CD8-positive, alpha-beta memory T cell (primary cell): ENCODE measurements at regions not wholly inside any gene's neighbourhood (a gene's known extent, or its start where the extent isn't known, plus 50 kb on each side); places are given as distances from the start of the nearest gene placed in this dataset.

ENCODE experiments used
- CTCF ChIA-PET: fragments of 350-600 bp; sonication (Branson Sonifier 250); formaldehyde crosslinking; loops from one replicate; lab custom pipeline; 2021; ENCODE audit warnings: antibody characterized with exemption; lab: Charles Lee
- POLR2A ChIA-PET: fragments of 350-600 bp; sonication (Branson Sonifier 250); formaldehyde crosslinking; loops from one replicate; lab custom pipeline; 2021; ENCODE audit warnings: antibody characterized with exemption; lab: Charles Lee
- DNase-seq, 5 donors: peaks; one replicate each; pipeline versions ENCODE4 v3.0.0 to v3.0.0-alpha.2; 2020 to 2022; ENCODE audit warnings: mixed read lengths in 1 of 5
- H3K27ac ChIP-seq: one replicate; pipeline ENCODE4 v1.7.0; 2013; ENCODE audit warnings: low read depth, mild to moderate bottlenecking, low read length, moderate library complexity
- H3K27me3 ChIP-seq: 2 replicates; pipeline ENCODE4 v1.7.0; 2013; ENCODE audit warnings: low read length, mild to moderate bottlenecking; ENCODE audit not compliant: insufficient read depth, poor library complexity, severe bottlenecking
- H3K36me3 ChIP-seq: 2 replicates; pipeline ENCODE4 v1.7.0; 2013; ENCODE audit warnings: mild to moderate bottlenecking, low read length, moderate library complexity; ENCODE audit not compliant: insufficient read depth
- H3K4me1 ChIP-seq: 2 replicates; pipeline ENCODE4 v1.7.0; 2013; ENCODE audit warnings: mild to moderate bottlenecking, low read length, moderate library complexity; ENCODE audit not compliant: insufficient read depth
- H3K4me3 ChIP-seq: 2 replicates; pipeline ENCODE4 v1.7.0; 2013; ENCODE audit warnings: mild to moderate bottlenecking, low read length
- H3K9me3 ChIP-seq: 2 replicates; pipeline ENCODE4 v1.7.0; 2013; ENCODE audit warnings: mild to moderate bottlenecking, low read length
- H3K27ac Mint-ChIP-seq, 8 donors: one replicate each; pipeline ENCODE4 v1.8.0; 2020 to 2021; ENCODE audit warnings: mixed read lengths in 8 of 8, mild to moderate bottlenecking in 6 of 8, inconsistent platforms in 3 of 8, moderate library complexity in 3 of 8
- H3K27me3 Mint-ChIP-seq, 2 donors: one replicate each; pipeline ENCODE4 v1.8.0; 2020 to 2021; ENCODE audit warnings: mixed read lengths in 2 of 2, mild to moderate bottlenecking in 1 of 2, moderate library complexity in 1 of 2
- H3K36me3 Mint-ChIP-seq, 3 donors: one replicate each; pipeline ENCODE4 v1.8.0; 2020 to 2021; ENCODE audit warnings: mixed read lengths in 3 of 3, inconsistent platforms in 1 of 3, mild to moderate bottlenecking in 1 of 3
- H3K4me1 Mint-ChIP-seq, 3 donors: one replicate each; pipeline ENCODE4 v1.8.0; 2020 to 2021; ENCODE audit warnings: mixed read lengths in 3 of 3, inconsistent platforms in 1 of 3, mild to moderate bottlenecking in 1 of 3
- H3K4me3 Mint-ChIP-seq, 7 donors: one replicate each; pipeline ENCODE4 v1.8.0; 2020 to 2021; ENCODE audit warnings: mixed read lengths in 7 of 7, mild to moderate bottlenecking in 6 of 7, moderate library complexity in 4 of 7, inconsistent platforms in 2 of 7
- H3K9me3 Mint-ChIP-seq, 5 donors: one replicate each; pipeline ENCODE4 v1.8.0; 2020 to 2022; ENCODE audit warnings: mixed read lengths in 5 of 5, mild to moderate bottlenecking in 3 of 5, moderate library complexity in 2 of 5, inconsistent platforms in 1 of 5

GRCh38 chr13:18956473-18957078 lies 225.0 kb downstream of the TUBA3C start:
- no peak overlapping the region for H3K27ac Mint-ChIP-seq
- H3K4me1 ChIP-seq, result no peaks in the 10 kb centered on the region
- peaks cover 0 to 2% of the 10 kb centered on the region in 2 donors for H3K27me3 Mint-ChIP-seq
- no peak overlapping the region for H3K4me3 ChIP-seq
- ChIA-PET POLR2A (no interaction called here), CTCF (no interaction called here)
- DNase-seq, result no peak
- H3K9me3 ChIP-seq, result no peaks in the 10 kb centered on the region
- H3K27me3 ChIP-seq, result no peaks in the 10 kb centered on the region
- no peak overlapping the region for H3K4me3 Mint-ChIP-seq
- H3K27ac ChIP-seq, result no peak overlapping the region
- no peaks in the 10 kb centered on the region for H3K36me3 Mint-ChIP-seq
- H3K9me3 Mint-ChIP-seq, result peaks cover 0 to 22% (median 12%) of the 10 kb centered on the region in 5 donors
- no peaks in the 10 kb centered on the region for H3K4me1 Mint-ChIP-seq
- no peaks in the 10 kb centered on the region for H3K36me3 ChIP-seq

GRCh38 chr13:18954254-18954653 lies 227.4 kb downstream of the TUBA3C start:
- Mint-ChIP-seq H3K36me3 (no peaks in the 10 kb centered on the region), H3K27ac (no peak overlapping the region), H3K9me3 (peaks cover 0 to 22% (median 13%) of the 10 kb centered on the region in 5 donors), H3K4me1 (no peaks in the 10 kb centered on the region), H3K4me3 (no peak overlapping the region), H3K27me3 (peaks cover 0 to 2% of the 10 kb centered on the region in 2 donors)
- no peak overlapping the region for H3K4me3 ChIP-seq
- no peaks in the 10 kb centered on the region for H3K9me3 ChIP-seq
- no peak overlapping the region for H3K27ac ChIP-seq
- H3K27me3 ChIP-seq, result no peaks in the 10 kb centered on the region
- ChIA-PET CTCF (no interaction called here), POLR2A (no interaction called here)
- no peaks in the 10 kb centered on the region for H3K4me1 ChIP-seq
- no peaks in the 10 kb centered on the region for H3K36me3 ChIP-seq
- no peak for DNase-seq

GRCh38 chr13:18953139-18953930 lies 228.3 kb downstream of the TUBA3C start:
- Histone ChIP-seq H3K4me3 (no peak overlapping the region), H3K36me3 (no peaks in the 10 kb centered on the region), H3K4me1 (no peaks in the 10 kb centered on the region), H3K27me3 (no peaks in the 10 kb centered on the region), H3K27ac (no peak overlapping the region), H3K9me3 (no peaks in the 10 kb centered on the region)
- Mint-ChIP-seq H3K4me3 (no peak overlapping the region), H3K36me3 (no peaks in the 10 kb centered on the region), H3K27me3 (peaks cover 0 to 2% of the 10 kb centered on the region in 2 donors), H3K9me3 (peaks cover 0 to 19% (median 10%) of the 10 kb centered on the region in 5 donors), H3K27ac (no peak overlapping the region), H3K4me1 (no peaks in the 10 kb centered on the region)
- no peak for DNase-seq
- ChIA-PET POLR2A (no interaction called here), CTCF (no interaction called here)

GRCh38 chr13:18952225-18953016 lies 229.2 kb downstream of the TUBA3C start:
- Histone ChIP-seq H3K4me1 (no peaks in the 10 kb centered on the region), H3K27me3 (no peaks in the 10 kb centered on the region), H3K4me3 (no peak overlapping the region), H3K9me3 (no peaks in the 10 kb centered on the region), H3K36me3 (no peaks in the 10 kb centered on the region), H3K27ac (no peak overlapping the region)
- Mint-ChIP-seq H3K27ac (no peak overlapping the region), H3K9me3 (peaks cover 0 to 17% (median 10%) of the 10 kb centered on the region in 5 donors), H3K27me3 (peaks cover 0 to 2% of the 10 kb centered on the region in 2 donors), H3K36me3 (no peaks in the 10 kb centered on the region), H3K4me3 (no peak overlapping the region), H3K4me1 (no peaks in the 10 kb centered on the region)
- POLR2A ChIA-PET, result no interaction called here
- DNase-seq, result no peak
- CTCF ChIA-PET, result no interaction called here

GRCh38 chr13:18951412-18951811 lies 230.2 kb downstream of the TUBA3C start:
- DNase-seq, result no peak
- CTCF ChIA-PET, result no interaction called here
- H3K27me3 Mint-ChIP-seq, result peaks cover 0 to 2% of the 10 kb centered on the region in 2 donors
- Histone ChIP-seq H3K36me3 (no peaks in the 10 kb centered on the region), H3K27me3 (no peaks in the 10 kb centered on the region), H3K4me3 (no peak overlapping the region), H3K27ac (no peak overlapping the region), H3K4me1 (no peaks in the 10 kb centered on the region), H3K9me3 (no peaks in the 10 kb centered on the region)
- peaks cover 0 to 8% (median 7%) of the 10 kb centered on the region in 5 donors for H3K9me3 Mint-ChIP-seq
- no peak overlapping the region for H3K27ac Mint-ChIP-seq
- POLR2A ChIA-PET, result no interaction called here
- H3K4me1 Mint-ChIP-seq, result no peaks in the 10 kb centered on the region
- no peaks in the 10 kb centered on the region for H3K36me3 Mint-ChIP-seq
- no peak overlapping the region for H3K4me3 Mint-ChIP-seq

- Mint-ChIP-seq H3K36me3 (no peaks in the 10 kb centered on the region), H3K9me3 (peaks cover 0 to 7% (median 2%) of the 10 kb centered on the region in 5 donors), H3K27me3 (peaks cover 0 to 2% of the 10 kb centered on the region in 2 donors), H3K4me1 (no peaks in the 10 kb centered on the region), H3K4me3 (no peak overlapping the region), H3K27ac (no peak overlapping the region)
- Histone ChIP-seq H3K27ac (no peak overlapping the region), H3K4me1 (no peaks in the 10 kb centered on the region), H3K9me3 (no peaks in the 10 kb centered on the region), H3K4me3 (no peak overlapping the region), H3K27me3 (no peaks in the 10 kb centered on the region), H3K36me3 (no peaks in the 10 kb centered on the region)
- ChIA-PET CTCF (no interaction called here), POLR2A (no interaction called here)
- no peak for DNase-seq
Observed at GRCh38 chr13:18949970-18950369, 231.7 kb downstream of the TUBA3C start.

- ChIA-PET CTCF (no interaction called here), POLR2A (no interaction called here)
- no peaks in the 10 kb centered on the region for H3K27me3 ChIP-seq
- Mint-ChIP-seq H3K27ac (no peak overlapping the region), H3K4me3 (no peak overlapping the region), H3K9me3 (peaks cover 0 to 7% (median 2%) of the 10 kb centered on the region in 5 donors), H3K27me3 (peaks cover 0 to 2% of the 10 kb centered on the region in 2 donors), H3K36me3 (no peaks in the 10 kb centered on the region), H3K4me1 (no peaks in the 10 kb centered on the region)
- H3K4me1 ChIP-seq, result no peaks in the 10 kb centered on the region
- H3K9me3 ChIP-seq, result no peaks in the 10 kb centered on the region
- H3K27ac ChIP-seq, result no peak overlapping the region
- no peak for DNase-seq
- no peaks in the 10 kb centered on the region for H3K36me3 ChIP-seq
- H3K4me3 ChIP-seq, result no peak overlapping the region
Observed at GRCh38 chr13:18949489-18949761, 232.2 kb downstream of the TUBA3C start.
